22Rv1 (cell line): ENCODE measurements at regions not wholly inside any gene's neighbourhood (a gene's known extent, or its start where the extent isn't known, plus 50 kb on each side); places are given as distances from the start of the nearest gene placed in this dataset.

Source experiments
- CTCF ChIP-seq: fragments of 450-650 bp; IDR thresholded peaks from 2 replicates; pipeline ENCODE4 v1.5.1; 2017; ENCODE audit warnings: mild to moderate bottlenecking
- ZFX ChIP-seq: fragments of 450-650 bp; IDR thresholded peaks from 2 replicates; pipeline ENCODE4 v1.6.1; 2017; ENCODE audit warnings: antibody characterized with exemption, borderline replicate concordance

- TF ChIP-seq CTCF (no peak), ZFX (no peak)
These were observed 259.6 kb downstream of the FLRT2 start for GRCh38 chr14:85789506-85789905.
